Fibroblast of lung (primary cell): ENCODE measurements at regions not wholly inside any gene's neighbourhood (a gene's known extent, or its start where the extent isn't known, plus 50 kb on each side); places are given as distances from the start of the nearest gene placed in this dataset.

Experiments
- CTCF ChIP-seq, 2 donors: IDR thresholded peaks in 1 of 2; conservative IDR thresholded peaks in 1 of 2; 1 replicate in 1 of 2; 2 replicates in 1 of 2; pipeline ENCODE4 v1.5.1; 2011 to 2012; ENCODE audit warnings: low read length in 2 of 2, control low read depth in 1 of 2, inconsistent platforms in 1 of 2, low read depth in 1 of 2, mild to moderate bottlenecking in 1 of 2
- EZH2 ChIP-seq: IDR thresholded peaks from 2 replicates; pipeline ENCODE4 v1.5.1; 2012; ENCODE audit warnings: low read length, control low read depth, mild to moderate bottlenecking; ENCODE audit errors: missing control alignments

- TF ChIP-seq CTCF (conservative IDR thresholded peaks at IDR 0.05 in 1 of 2, IDR thresholded peaks at IDR 0.05 in 1 of 2; ENCODE audit: low read depth in 1 of 2, low read length in 2 of 2) = no peak
- TF ChIP-seq EZH2 = no peak
Measured at GRCh38 chr7:51817694-51818225, 501.2 kb upstream of the COBL start.
